Neural cell (in vitro differentiated cells): ENCODE measurements at regions not wholly inside any gene's neighbourhood (a gene's known extent, or its start where the extent isn't known, plus 50 kb on each side); places are given as distances from the start of the nearest gene placed in this dataset.

Source experiments
- H2AFZ ChIP-seq: fragments of 200-600, 300-800 bp; sonication (generic), shearing (Covaris generic); 2 replicates; pipeline ENCODE4 v1.6.0; 2014; ENCODE audit warnings: low read depth, mild to moderate bottlenecking, antibody characterized with exemption, low read length, moderate library complexity
- H3F3A ChIP-seq: fragments of 200-600 bp; shearing (Covaris generic); 2 replicates; pipeline ENCODE4 v1.6.1; 2016; ENCODE audit warnings: mild to moderate bottlenecking, moderate library complexity, mixed read lengths, antibody characterized with exemption, low read length; ENCODE audit not compliant: insufficient read depth, poor library complexity, severe bottlenecking
- H3K27ac ChIP-seq: fragments of 200-600, 300-800 bp; sonication (generic), shearing (Covaris generic); 2 replicates; pipeline ENCODE4 v1.5.1; 2014; ENCODE audit warnings: mild to moderate bottlenecking, low read length, moderate library complexity
- H3K27me3 ChIP-seq: fragments of 300-800, 200-600 bp; sonication (generic), shearing (Covaris generic); 2 replicates; pipeline ENCODE4 v1.6.0; 2014; ENCODE audit warnings: mild to moderate bottlenecking, low read depth, low read length, moderate library complexity; ENCODE audit not compliant: insufficient read depth
- H3K36me3 ChIP-seq: fragments of 300-800, 200-600 bp; sonication (generic), shearing (Covaris generic); 2 replicates; pipeline ENCODE4 v1.5.1; 2014; ENCODE audit warnings: mild to moderate bottlenecking, antibody characterized with exemption, low read length, moderate library complexity; ENCODE audit not compliant: insufficient read depth
- H3K4me2 ChIP-seq: fragments of 300-800, 200-600 bp; sonication (generic), shearing (Covaris generic); 2 replicates; pipeline ENCODE4 v1.6.0; 2014; ENCODE audit warnings: mild to moderate bottlenecking, low read length
- H3K4me3 ChIP-seq: fragments of 300-800, 200-600 bp; sonication (generic), shearing (Covaris generic); 2 replicates; pipeline ENCODE4 v1.5.1; 2014; ENCODE audit warnings: mild to moderate bottlenecking, low read length, moderate library complexity
- H3K79me2 ChIP-seq: fragments of 200-600 bp; shearing (Covaris generic); replicated peaks from 2 replicates; pipeline ENCODE4 v1.6.0; 2014; ENCODE audit warnings: mild to moderate bottlenecking, low read length, moderate library complexity; ENCODE audit not compliant: insufficient read depth
- H3K9ac ChIP-seq: fragments of 300-800, 200-600 bp; sonication (generic), shearing (Covaris generic); 2 replicates; pipeline ENCODE4 v1.6.1; 2016; ENCODE audit warnings: mild to moderate bottlenecking, low read length, mixed read lengths
- H3K9me2 ChIP-seq: fragments of 200-600 bp; shearing (Covaris generic); 2 replicates; pipeline ENCODE4 v1.6.1; 2016; ENCODE audit warnings: mild to moderate bottlenecking, low read length, mixed read lengths; ENCODE audit not compliant: insufficient read depth
- H3K9me3 ChIP-seq: fragments of 200-600, 300-800 bp; sonication (generic), shearing (Covaris generic); 2 replicates; pipeline ENCODE4 v1.6.1; 2016; ENCODE audit warnings: mild to moderate bottlenecking, mixed run types, low read length, moderate library complexity, mixed read lengths
- H4K20me1 ChIP-seq: fragments of 200-600 bp; shearing (Covaris generic); 2 replicates; pipeline ENCODE4 v1.6.1; 2016; ENCODE audit warnings: mild to moderate bottlenecking, mixed run types; ENCODE audit not compliant: insufficient read depth
- EP300 ChIP-seq: fragments of 450-650 bp; conservative IDR thresholded peaks from 2 replicates; pipeline ENCODE4 v1.6.1; 2014; ENCODE audit warnings: antibody characterized with exemption, mild to moderate bottlenecking, moderate library complexity; ENCODE audit not compliant: poor library complexity, severe bottlenecking
- EZH2 ChIP-seq: fragments of 200-600, 300-800 bp; shearing (Covaris generic), sonication (generic); IDR thresholded peaks from 2 replicates; pipeline ENCODE4 v1.6.1; 2014; ENCODE audit warnings: antibody characterized with exemption, low read length, borderline replicate concordance, mild to moderate bottlenecking; ENCODE audit not compliant: insufficient read depth, poor library complexity, severe bottlenecking
- MXI1 ChIP-seq: fragments of 450-650 bp; conservative IDR thresholded peaks from 2 replicates; pipeline ENCODE4 v1.6.1; 2014; ENCODE audit warnings: antibody characterized with exemption, mild to moderate bottlenecking; ENCODE audit not compliant: poor library complexity, severe bottlenecking
- POLR2AphosphoS5 ChIP-seq: IDR thresholded peaks from 2 replicates; pipeline ENCODE4 v1.6.1; 2012
- RAD21 ChIP-seq: fragments of 450-650 bp; conservative IDR thresholded peaks from 2 replicates; pipeline ENCODE4 v1.6.1; 2014; ENCODE audit warnings: antibody characterized with exemption, mild to moderate bottlenecking, moderate library complexity
- SMC3 ChIP-seq: fragments of 450-650 bp; conservative IDR thresholded peaks from 2 replicates; pipeline ENCODE4 v1.6.1; 2014; ENCODE audit warnings: antibody characterized with exemption, mild to moderate bottlenecking, moderate library complexity; ENCODE audit not compliant: poor library complexity
- TAF1 ChIP-seq: IDR thresholded peaks from 2 replicates; pipeline ENCODE4 v1.6.1; 2012; ENCODE audit warnings: low read depth
- TF ChIP-seq, protein P1 (sequence below): fragments of 450-650 bp; IDR thresholded peaks from 2 replicates; pipeline ENCODE4 v1.5.1; 2014; ENCODE audit warnings: antibody characterized with exemption, mild to moderate bottlenecking, moderate library complexity; ENCODE audit not compliant: poor library complexity, severe bottlenecking
- TF ChIP-seq, protein P2 (sequence below): IDR thresholded peaks from 2 replicates; pipeline ENCODE4 v1.6.1; 2012; ENCODE audit warnings: borderline replicate concordance

DNA sequence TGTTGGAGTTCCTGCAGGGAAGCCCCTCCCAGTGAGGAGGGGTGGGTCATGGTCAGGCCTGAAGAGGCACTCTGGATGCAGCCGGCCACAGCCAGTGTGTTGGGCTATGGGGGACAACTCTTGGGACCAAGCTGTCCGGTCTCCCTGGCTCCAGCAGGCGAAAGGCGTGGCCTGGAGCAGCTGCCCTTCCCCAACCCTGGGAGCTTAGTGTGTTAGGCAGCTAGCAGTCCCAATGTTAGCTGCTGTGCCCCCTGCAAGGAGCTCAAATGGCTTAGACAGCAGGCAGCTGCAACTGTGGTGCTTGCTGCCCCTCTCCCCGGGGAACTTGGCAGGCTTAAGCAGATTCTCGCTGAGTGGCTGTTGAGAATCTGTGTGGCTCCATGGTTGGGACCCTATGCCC, 67.5 kb upstream of the ACTBL2 start:
- TF ChIP-seq EP300 (no peak), SMC3 (no peak), MXI1 (no peak), TAF1 (no peak), RAD21 (no peak), POLR2AphosphoS5 (no peak), EZH2 (no peak)
- TF ChIP-seq, protein P1, sequence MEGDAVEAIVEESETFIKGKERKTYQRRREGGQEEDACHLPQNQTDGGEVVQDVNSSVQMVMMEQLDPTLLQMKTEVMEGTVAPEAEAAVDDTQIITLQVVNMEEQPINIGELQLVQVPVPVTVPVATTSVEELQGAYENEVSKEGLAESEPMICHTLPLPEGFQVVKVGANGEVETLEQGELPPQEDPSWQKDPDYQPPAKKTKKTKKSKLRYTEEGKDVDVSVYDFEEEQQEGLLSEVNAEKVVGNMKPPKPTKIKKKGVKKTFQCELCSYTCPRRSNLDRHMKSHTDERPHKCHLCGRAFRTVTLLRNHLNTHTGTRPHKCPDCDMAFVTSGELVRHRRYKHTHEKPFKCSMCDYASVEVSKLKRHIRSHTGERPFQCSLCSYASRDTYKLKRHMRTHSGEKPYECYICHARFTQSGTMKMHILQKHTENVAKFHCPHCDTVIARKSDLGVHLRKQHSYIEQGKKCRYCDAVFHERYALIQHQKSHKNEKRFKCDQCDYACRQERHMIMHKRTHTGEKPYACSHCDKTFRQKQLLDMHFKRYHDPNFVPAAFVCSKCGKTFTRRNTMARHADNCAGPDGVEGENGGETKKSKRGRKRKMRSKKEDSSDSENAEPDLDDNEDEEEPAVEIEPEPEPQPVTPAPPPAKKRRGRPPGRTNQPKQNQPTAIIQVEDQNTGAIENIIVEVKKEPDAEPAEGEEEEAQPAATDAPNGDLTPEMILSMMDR: no peak
- TF ChIP-seq, protein P2, sequence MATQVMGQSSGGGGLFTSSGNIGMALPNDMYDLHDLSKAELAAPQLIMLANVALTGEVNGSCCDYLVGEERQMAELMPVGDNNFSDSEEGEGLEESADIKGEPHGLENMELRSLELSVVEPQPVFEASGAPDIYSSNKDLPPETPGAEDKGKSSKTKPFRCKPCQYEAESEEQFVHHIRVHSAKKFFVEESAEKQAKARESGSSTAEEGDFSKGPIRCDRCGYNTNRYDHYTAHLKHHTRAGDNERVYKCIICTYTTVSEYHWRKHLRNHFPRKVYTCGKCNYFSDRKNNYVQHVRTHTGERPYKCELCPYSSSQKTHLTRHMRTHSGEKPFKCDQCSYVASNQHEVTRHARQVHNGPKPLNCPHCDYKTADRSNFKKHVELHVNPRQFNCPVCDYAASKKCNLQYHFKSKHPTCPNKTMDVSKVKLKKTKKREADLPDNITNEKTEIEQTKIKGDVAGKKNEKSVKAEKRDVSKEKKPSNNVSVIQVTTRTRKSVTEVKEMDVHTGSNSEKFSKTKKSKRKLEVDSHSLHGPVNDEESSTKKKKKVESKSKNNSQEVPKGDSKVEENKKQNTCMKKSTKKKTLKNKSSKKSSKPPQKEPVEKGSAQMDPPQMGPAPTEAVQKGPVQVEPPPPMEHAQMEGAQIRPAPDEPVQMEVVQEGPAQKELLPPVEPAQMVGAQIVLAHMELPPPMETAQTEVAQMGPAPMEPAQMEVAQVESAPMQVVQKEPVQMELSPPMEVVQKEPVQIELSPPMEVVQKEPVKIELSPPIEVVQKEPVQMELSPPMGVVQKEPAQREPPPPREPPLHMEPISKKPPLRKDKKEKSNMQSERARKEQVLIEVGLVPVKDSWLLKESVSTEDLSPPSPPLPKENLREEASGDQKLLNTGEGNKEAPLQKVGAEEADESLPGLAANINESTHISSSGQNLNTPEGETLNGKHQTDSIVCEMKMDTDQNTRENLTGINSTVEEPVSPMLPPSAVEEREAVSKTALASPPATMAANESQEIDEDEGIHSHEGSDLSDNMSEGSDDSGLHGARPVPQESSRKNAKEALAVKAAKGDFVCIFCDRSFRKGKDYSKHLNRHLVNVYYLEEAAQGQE: no peak
- no peaks in the 10 kb centered on the region for H3F3A ChIP-seq
- H3K27ac ChIP-seq: no peak overlapping the region
- no peaks in the 10 kb centered on the region for H3K9me2 ChIP-seq
- no peaks in the 10 kb centered on the region for H4K20me1 ChIP-seq
- H2AFZ ChIP-seq: no peak overlapping the region
- H3K79me2 ChIP-seq: no peaks in the 10 kb centered on the region
- H3K27me3 ChIP-seq: no peaks in the 10 kb centered on the region
- no peak overlapping the region for H3K9ac ChIP-seq
- no peaks in the 10 kb centered on the region for H3K9me3 ChIP-seq
- no peak overlapping the region for H3K4me3 ChIP-seq
- H3K4me2 ChIP-seq: no peak overlapping the region
- H3K36me3 ChIP-seq: no peaks in the 10 kb centered on the region

DNA sequence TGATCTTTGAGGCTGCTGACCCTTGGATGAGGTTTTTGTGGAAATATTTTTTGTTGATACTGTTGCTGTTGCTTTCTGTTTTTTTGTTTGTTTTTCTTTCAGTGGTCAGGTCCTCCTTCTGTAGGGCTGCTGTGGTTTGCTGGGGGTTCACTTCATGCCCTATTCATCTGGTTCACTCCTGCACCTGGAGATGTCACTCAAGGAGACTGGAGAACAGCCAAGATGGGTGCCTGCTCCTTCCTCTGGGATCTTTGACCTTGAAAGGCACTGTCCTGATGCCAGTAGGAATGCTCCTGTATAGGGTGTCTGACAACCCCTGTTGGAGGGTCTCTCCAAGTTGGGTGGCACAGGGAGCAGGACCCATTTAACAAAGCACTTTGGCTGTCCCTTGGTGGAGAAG, 67.0 kb upstream of the ACTBL2 start:
- Histone ChIP-seq H3K9ac (no peak overlapping the region), H3K79me2 (no peaks in the 10 kb centered on the region), H3K9me2 (no peaks in the 10 kb centered on the region), H3K4me2 (no peak overlapping the region), H3K27me3 (no peaks in the 10 kb centered on the region), H3F3A (no peaks in the 10 kb centered on the region), H3K4me3 (no peak overlapping the region), H4K20me1 (no peaks in the 10 kb centered on the region), H3K27ac (no peak overlapping the region), H2AFZ (no peak overlapping the region), H3K9me3 (no peaks in the 10 kb centered on the region), H3K36me3 (no peaks in the 10 kb centered on the region)
- no peak for TF ChIP-seq RAD21
- TF ChIP-seq MXI1: no peak
- TF ChIP-seq EP300: no peak
- TF ChIP-seq POLR2AphosphoS5: no peak
- no peak for TF ChIP-seq SMC3
- TF ChIP-seq, protein P1: no peak
- TF ChIP-seq, protein P2: no peak
- TF ChIP-seq TAF1: no peak
- TF ChIP-seq EZH2: no peak
